ENCODE measurements at regions not wholly inside any gene's neighbourhood (a gene's known extent, or its start where the extent isn't known, plus 50 kb on each side); places are given as distances from the start of the nearest gene placed in this dataset.

DNA sequence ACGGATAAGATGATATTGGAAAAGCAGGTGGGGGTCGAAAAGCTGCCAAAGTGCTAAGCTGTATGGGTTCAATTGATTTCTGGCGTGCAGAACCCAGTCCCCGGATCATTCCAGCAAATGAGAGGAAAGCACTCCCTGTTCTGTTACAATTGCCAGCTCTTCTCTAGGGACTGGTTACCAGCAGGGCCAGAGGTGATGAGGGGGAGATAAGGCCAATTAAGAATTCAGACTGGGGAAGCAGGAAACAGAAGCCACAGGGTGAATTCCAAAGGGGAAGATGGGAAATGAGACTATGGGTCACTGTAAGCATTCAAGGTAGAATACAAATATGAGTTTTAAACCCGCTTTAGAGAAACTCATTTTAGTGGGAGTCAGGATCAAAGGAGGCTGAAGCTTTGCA is 349.4 kb upstream of the MAP3K7 start:
- H3K9me3 ChIP-seq: no peaks in the 10 kb centered on the region
- intact Hi-C loops (cut with DNase I): no loop called here

DNA sequence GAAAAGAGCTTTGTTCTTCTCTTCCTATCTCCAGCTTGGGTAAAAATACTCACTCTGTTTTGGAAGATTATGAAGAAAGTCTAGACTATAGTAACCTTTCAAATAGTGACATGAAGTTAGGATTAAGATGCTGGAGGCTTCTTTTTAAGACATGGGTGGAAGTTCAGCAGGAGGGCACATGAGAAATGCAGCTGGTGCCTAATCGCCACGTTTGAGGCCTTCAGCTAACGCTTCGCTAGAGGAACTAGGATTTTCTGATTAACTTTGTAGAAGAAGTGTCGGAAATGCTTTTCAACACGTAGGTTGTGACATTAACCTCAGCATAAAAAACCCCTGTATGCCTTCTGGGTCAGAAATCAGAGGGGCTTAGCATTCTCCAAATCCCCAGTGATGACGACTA is 348.1 kb upstream of the MAP3K7 start:
- no peak for DNase-seq (ENCODE audit: extremely low spot score in 2 of 2)
- no peak for TF ChIP-seq POLR2AphosphoS5 (IDR thresholded peaks at IDR 0.05; ENCODE audit: insufficient read depth in 1 of 2, low read depth in 1 of 2)
- Histone ChIP-seq H3K9me3 (no peaks in the 10 kb centered on the region), H3K4me3 (no peak overlapping the region), H3K27me3 (no peaks in the 10 kb centered on the region), H3K27ac (no peak overlapping the region), H3K36me3 (no peaks in the 10 kb centered on the region), H3K4me1 (no peaks in the 10 kb centered on the region)
- intact Hi-C loops (cut with DNase I): no loop called here

More for the DNA sequence above, 349.4 kb upstream of the MAP3K7 start:
- Histone ChIP-seq H3K27me3 (no peaks in the 10 kb centered on the region), H3K4me3 (no peak overlapping the region), H3K36me3 (no peaks in the 10 kb centered on the region), H3K4me1 (no peaks in the 10 kb centered on the region), H3K27ac (no peak overlapping the region)
- DNase-seq (ENCODE audit: extremely low spot score in 2 of 2): no peak
- TF ChIP-seq POLR2A (IDR thresholded peaks at IDR 0.05): no peak
- no peak for TF ChIP-seq POLR2AphosphoS5 (IDR thresholded peaks at IDR 0.05; ENCODE audit: insufficient read depth in 1 of 2, low read depth in 1 of 2)
- TF ChIP-seq, protein P1, sequence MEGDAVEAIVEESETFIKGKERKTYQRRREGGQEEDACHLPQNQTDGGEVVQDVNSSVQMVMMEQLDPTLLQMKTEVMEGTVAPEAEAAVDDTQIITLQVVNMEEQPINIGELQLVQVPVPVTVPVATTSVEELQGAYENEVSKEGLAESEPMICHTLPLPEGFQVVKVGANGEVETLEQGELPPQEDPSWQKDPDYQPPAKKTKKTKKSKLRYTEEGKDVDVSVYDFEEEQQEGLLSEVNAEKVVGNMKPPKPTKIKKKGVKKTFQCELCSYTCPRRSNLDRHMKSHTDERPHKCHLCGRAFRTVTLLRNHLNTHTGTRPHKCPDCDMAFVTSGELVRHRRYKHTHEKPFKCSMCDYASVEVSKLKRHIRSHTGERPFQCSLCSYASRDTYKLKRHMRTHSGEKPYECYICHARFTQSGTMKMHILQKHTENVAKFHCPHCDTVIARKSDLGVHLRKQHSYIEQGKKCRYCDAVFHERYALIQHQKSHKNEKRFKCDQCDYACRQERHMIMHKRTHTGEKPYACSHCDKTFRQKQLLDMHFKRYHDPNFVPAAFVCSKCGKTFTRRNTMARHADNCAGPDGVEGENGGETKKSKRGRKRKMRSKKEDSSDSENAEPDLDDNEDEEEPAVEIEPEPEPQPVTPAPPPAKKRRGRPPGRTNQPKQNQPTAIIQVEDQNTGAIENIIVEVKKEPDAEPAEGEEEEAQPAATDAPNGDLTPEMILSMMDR (IDR thresholded peaks at IDR 0.05): no peak

DNA sequence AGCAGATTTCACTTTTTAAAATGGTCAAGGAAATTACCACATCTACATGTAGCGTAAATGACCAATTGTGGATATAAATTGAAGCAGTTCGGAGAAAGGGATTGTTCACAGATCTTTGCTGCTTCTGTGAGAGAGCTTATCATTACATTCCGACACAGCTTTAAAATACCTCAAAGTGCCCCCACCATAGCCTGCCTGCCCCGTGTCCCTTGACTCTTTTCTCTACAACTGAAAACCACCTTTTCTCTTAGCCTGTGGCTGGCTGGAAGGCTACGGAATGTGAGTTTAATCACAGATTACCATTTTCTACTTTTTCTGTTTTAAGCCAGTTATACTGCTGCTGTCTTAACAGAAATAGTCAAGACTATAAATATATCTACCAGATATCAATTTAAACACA is 347.2 kb upstream of the MAP3K7 start:
- intact Hi-C loops (cut with DNase I): no loop called here
- Histone ChIP-seq H3K4me3 (no peak overlapping the region), H3K36me3 (no peaks in the 10 kb centered on the region), H3K27ac (no peak overlapping the region), H3K9me3 (no peaks in the 10 kb centered on the region), H3K4me1 (no peaks in the 10 kb centered on the region), H3K27me3 (no peaks in the 10 kb centered on the region)
- TF ChIP-seq, protein P1 (IDR thresholded peaks at IDR 0.05): no peak
- no peak for TF ChIP-seq POLR2AphosphoS5 (IDR thresholded peaks at IDR 0.05; ENCODE audit: insufficient read depth in 1 of 2, low read depth in 1 of 2)
- no peak for TF ChIP-seq POLR2A (IDR thresholded peaks at IDR 0.05)
- DNase-seq (ENCODE audit: extremely low spot score in 2 of 2): no peak

DNA sequence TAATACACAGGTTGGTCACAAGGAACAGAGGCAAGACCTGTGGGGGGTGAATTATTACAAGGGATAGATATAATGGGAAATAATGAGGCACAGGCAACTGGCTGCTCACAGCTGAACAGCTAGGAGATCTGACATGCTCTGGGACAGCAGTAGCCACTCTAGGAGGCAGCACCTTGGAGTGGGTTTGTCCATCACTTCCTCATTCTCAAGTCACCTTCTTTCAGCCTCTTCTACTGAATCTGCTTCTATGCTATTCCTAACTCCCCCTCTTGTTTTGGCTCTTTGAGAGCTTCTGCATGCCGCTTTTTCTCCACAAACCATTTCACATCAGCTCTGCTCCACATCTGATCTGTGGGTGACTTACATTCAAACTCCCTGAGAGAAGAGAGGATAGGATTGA is 345.5 kb upstream of the MAP3K7 start:
- Histone ChIP-seq H3K4me1 (no peaks in the 10 kb centered on the region), H3K4me3 (no peak overlapping the region), H3K27ac (no peak overlapping the region), H3K9me3 (no peaks in the 10 kb centered on the region), H3K36me3 (no peaks in the 10 kb centered on the region), H3K27me3 (no peaks in the 10 kb centered on the region)
- no peak for DNase-seq (ENCODE audit: extremely low spot score in 2 of 2)
- TF ChIP-seq POLR2A (IDR thresholded peaks at IDR 0.05): no peak
- no peak for TF ChIP-seq POLR2AphosphoS5 (IDR thresholded peaks at IDR 0.05; ENCODE audit: insufficient read depth in 1 of 2, low read depth in 1 of 2)
- TF ChIP-seq, protein P1 (IDR thresholded peaks at IDR 0.05): no peak
- intact Hi-C loops (cut with DNase I): no loop called here

DNA sequence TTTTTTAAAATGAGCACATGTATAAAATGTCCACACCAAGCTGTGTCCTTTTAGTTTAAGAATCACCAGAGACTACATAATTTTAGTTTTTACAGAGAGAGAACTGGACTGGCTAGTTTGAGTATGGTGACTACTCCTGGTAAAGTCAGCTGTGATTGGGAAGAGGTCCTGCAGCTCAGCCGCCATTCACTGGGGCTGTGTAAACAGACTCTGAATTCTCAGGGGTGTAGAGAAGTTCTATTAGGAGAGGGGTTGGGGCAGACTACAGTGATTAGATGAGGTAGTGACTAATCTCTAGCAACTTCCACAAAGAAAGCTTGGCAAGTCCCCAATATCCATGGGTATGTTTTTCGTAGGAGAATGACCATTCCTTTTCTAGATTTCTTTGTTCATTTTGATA is 341.2 kb upstream of the MAP3K7 start:
- Histone ChIP-seq H3K9me3 (no peaks in the 10 kb centered on the region), H3K36me3 (no peaks in the 10 kb centered on the region), H3K4me3 (no peak overlapping the region), H3K27ac (no peak overlapping the region), H3K27me3 (no peaks in the 10 kb centered on the region), H3K4me1 (no peaks in the 10 kb centered on the region)
- intact Hi-C loops (cut with DNase I): no loop called here
- no peak for DNase-seq (ENCODE audit: extremely low spot score in 2 of 2)
- TF ChIP-seq POLR2A (IDR thresholded peaks at IDR 0.05) (no peak), POLR2AphosphoS5 (IDR thresholded peaks at IDR 0.05; ENCODE audit: insufficient read depth in 1 of 2, low read depth in 1 of 2) (no peak)
- TF ChIP-seq, protein P1 (IDR thresholded peaks at IDR 0.05): no peak

DNA sequence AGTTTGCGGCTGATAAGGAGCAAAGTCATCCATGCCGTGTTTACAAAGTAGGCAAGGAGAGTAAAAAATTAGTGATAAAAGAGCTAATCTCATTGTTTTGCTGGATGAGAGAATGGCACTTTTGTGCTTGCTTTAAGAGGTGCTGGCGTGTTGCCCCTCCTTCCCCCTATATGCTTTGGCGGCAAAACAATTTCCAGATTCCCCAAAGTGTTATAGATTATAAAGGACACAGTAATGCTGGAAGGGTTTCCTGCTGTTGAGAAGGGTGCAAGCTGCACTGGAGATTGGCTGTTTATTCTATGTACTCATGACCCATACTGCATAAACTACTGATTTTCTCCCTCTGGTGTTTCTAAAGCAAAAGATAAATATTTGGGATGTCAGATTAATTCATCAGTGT is 338.9 kb upstream of the MAP3K7 start:
- TF ChIP-seq, protein P1 (IDR thresholded peaks at IDR 0.05): no peak
- no peak for TF ChIP-seq POLR2A (IDR thresholded peaks at IDR 0.05)
- no peak for TF ChIP-seq POLR2AphosphoS5 (IDR thresholded peaks at IDR 0.05; ENCODE audit: insufficient read depth in 1 of 2, low read depth in 1 of 2)
- H3K4me1 ChIP-seq: no peaks in the 10 kb centered on the region
- H3K9me3 ChIP-seq: no peaks in the 10 kb centered on the region
- DNase-seq (ENCODE audit: extremely low spot score in 2 of 2): no peak
- no peaks in the 10 kb centered on the region for H3K36me3 ChIP-seq
- no peak overlapping the region for H3K27ac ChIP-seq
- H3K27me3 ChIP-seq: no peaks in the 10 kb centered on the region
- intact Hi-C loops (cut with DNase I): no loop called here
- no peak overlapping the region for H3K4me3 ChIP-seq
